ENCODE measurements at regions not wholly inside any gene's neighbourhood (a gene's known extent, or its start where the extent isn't known, plus 50 kb on each side); places are given as distances from the start of the nearest gene placed in this dataset.

GRCh38 chr4:141849778-141850177 lies 213.4 kb downstream of the IL15 start:
- TF ChIP-seq CTCF (IDR thresholded peaks at IDR 0.05): no peak
- TF ChIP-seq POLR2A (IDR thresholded peaks at IDR 0.05): no peak

Measured in right lobe of liver (tissue), 4 donors.